Chondrocyte (in vitro differentiated cells): ENCODE measurements at regions not wholly inside any gene's neighbourhood (a gene's known extent, or its start where the extent isn't known, plus 50 kb on each side); places are given as distances from the start of the nearest gene placed in this dataset.

ENCODE experiments used
- DNase-seq: peaks from one replicate; pipeline ENCODE4 v3.0.0; 2021; ENCODE audit warnings: mixed read lengths, low spot score
- H3K27ac Mint-ChIP-seq: one replicate; pipeline ENCODE4 v1.8.0; 2021; ENCODE audit warnings: mild to moderate bottlenecking, moderate library complexity, mixed read lengths; ENCODE audit not compliant: unreplicated experiment
- H3K27me3 Mint-ChIP-seq: 2 replicates; pipeline ENCODE4 v1.8.0; 2021; ENCODE audit warnings: low read depth, mixed read lengths
- H3K36me3 Mint-ChIP-seq: 2 replicates; pipeline ENCODE4 v1.8.0; 2021; ENCODE audit warnings: low read depth, mixed read lengths
- H3K4me1 Mint-ChIP-seq: 2 replicates; pipeline ENCODE4 v1.8.0; 2021; ENCODE audit warnings: low read depth, mild to moderate bottlenecking, mixed read lengths
- H3K4me3 Mint-ChIP-seq: one replicate; pipeline ENCODE4 v1.8.0; 2021; ENCODE audit warnings: mild to moderate bottlenecking, moderate library complexity, mixed read lengths; ENCODE audit not compliant: unreplicated experiment
- H3K9me3 Mint-ChIP-seq: 2 replicates; pipeline ENCODE4 v1.8.0; 2021; ENCODE audit warnings: low read depth, mixed read lengths
- TF ChIP-seq, protein P1 (sequence below): fragments of 200-600 bp; sonication (generic); IDR thresholded peaks from 2 replicates; pipeline ENCODE4 v1.5.0; 2021; ENCODE audit warnings: antibody characterized with exemption, mild to moderate bottlenecking, moderate library complexity

GRCh38 chr1:212553676-212554075 is 54.9 kb upstream of the ATF3 start:
- DNase-seq, result no peak
- Mint-ChIP-seq H3K27me3 (peaks cover 6% of the 10 kb centered on the region), H3K36me3 (no peaks in the 10 kb centered on the region), H3K4me1 (peaks cover 5% of the 10 kb centered on the region), H3K9me3 (no peaks in the 10 kb centered on the region), H3K27ac (no peak overlapping the region), H3K4me3 (no peak overlapping the region)
- TF ChIP-seq, protein P1, sequence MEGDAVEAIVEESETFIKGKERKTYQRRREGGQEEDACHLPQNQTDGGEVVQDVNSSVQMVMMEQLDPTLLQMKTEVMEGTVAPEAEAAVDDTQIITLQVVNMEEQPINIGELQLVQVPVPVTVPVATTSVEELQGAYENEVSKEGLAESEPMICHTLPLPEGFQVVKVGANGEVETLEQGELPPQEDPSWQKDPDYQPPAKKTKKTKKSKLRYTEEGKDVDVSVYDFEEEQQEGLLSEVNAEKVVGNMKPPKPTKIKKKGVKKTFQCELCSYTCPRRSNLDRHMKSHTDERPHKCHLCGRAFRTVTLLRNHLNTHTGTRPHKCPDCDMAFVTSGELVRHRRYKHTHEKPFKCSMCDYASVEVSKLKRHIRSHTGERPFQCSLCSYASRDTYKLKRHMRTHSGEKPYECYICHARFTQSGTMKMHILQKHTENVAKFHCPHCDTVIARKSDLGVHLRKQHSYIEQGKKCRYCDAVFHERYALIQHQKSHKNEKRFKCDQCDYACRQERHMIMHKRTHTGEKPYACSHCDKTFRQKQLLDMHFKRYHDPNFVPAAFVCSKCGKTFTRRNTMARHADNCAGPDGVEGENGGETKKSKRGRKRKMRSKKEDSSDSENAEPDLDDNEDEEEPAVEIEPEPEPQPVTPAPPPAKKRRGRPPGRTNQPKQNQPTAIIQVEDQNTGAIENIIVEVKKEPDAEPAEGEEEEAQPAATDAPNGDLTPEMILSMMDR, result no peak

GRCh38 chr1:212554401-212554800 is 54.2 kb upstream of the ATF3 start:
- TF ChIP-seq, protein P1, result no peak

GRCh38 chr1:212555426-212555825 is 53.1 kb upstream of the ATF3 start:
- H3K4me3 Mint-ChIP-seq, result no peak overlapping the region
- TF ChIP-seq, protein P1, result no peak
- H3K36me3 Mint-ChIP-seq, result no peaks in the 10 kb centered on the region
- H3K27ac Mint-ChIP-seq, result no peak overlapping the region
- DNase-seq, result no peak
- H3K9me3 Mint-ChIP-seq, result no peaks in the 10 kb centered on the region
- H3K4me1 Mint-ChIP-seq, result peaks cover 14% of the 10 kb centered on the region
- peaks cover 3% of the 10 kb centered on the region for H3K27me3 Mint-ChIP-seq

More at GRCh38 chr1:212554401-212554800, 54.2 kb upstream of the ATF3 start:
- no peak for DNase-seq
- no peak overlapping the region for H3K27ac Mint-ChIP-seq
- no peak overlapping the region for H3K4me3 Mint-ChIP-seq
- peaks cover 5% of the 10 kb centered on the region for H3K27me3 Mint-ChIP-seq
- no peaks in the 10 kb centered on the region for H3K36me3 Mint-ChIP-seq
- peaks cover 9% of the 10 kb centered on the region for H3K4me1 Mint-ChIP-seq
- H3K9me3 Mint-ChIP-seq, result no peaks in the 10 kb centered on the region

GRCh38 chr1:212556822-212557549 is 51.6 kb upstream of the ATF3 start:
- TF ChIP-seq, protein P1, result no peak
- peaks cover 27% of the 10 kb centered on the region for H3K4me1 Mint-ChIP-seq
- H3K27ac Mint-ChIP-seq, result no peak overlapping the region
- H3K36me3 Mint-ChIP-seq, result no peaks in the 10 kb centered on the region
- no peaks in the 10 kb centered on the region for H3K27me3 Mint-ChIP-seq
- no peak overlapping the region for H3K4me3 Mint-ChIP-seq
- no peaks in the 10 kb centered on the region for H3K9me3 Mint-ChIP-seq
- DNase-seq, result no peak

DNA sequence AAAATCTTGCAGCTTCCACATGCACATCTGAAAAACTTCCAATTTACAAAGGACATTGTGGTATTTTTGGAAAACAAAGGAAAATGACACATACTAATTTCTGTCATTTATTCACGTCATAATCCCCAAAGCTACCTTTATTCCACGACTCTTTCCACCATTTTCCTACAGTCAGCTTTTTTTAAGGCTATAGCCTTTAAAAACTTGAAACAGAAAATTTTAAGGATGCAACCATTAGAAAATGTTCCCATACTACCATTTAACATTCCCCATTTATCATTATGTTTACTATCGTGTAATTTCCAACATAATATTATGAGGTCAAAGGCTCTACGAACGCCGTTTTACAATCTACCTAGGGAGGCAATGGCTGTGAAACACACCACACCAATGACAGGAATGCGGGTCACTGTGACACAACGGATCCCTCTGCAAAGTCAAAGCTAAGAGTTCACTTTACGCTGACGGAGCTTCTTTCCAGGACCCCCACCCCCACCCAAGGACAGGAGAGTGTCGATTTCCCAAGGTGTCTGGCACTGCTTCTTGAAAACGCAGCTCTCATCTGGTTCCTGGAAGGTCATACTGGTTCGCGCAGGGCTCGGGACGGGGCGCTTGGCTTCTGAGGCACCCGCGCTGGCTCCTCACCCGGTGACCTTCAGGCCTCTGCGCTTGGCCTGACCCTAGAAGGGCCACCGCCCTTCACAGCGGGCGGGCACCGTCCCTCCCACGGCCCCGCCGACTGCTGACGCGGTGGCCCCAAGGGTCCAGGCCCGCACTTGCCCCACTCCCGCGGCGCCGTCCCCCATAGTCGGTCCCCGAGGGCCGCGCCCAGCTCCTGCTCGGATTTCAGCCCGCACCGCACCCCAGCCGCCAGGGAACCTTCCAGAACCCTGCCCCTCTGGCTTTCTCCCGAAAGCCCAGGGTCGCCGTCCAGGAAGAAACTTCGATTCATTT is 50.5 kb upstream of the ATF3 start:
- TF ChIP-seq, protein P1, result peak; percentile 20
- H3K36me3 Mint-ChIP-seq, result no peaks in the 10 kb centered on the region
- DNase-seq, result no peak
- H3K9me3 Mint-ChIP-seq, result no peaks in the 10 kb centered on the region
- peaks cover 29% of the 10 kb centered on the region for H3K4me1 Mint-ChIP-seq
- H3K4me3 Mint-ChIP-seq, result peak overlapping the region; percentile 75
- H3K27ac Mint-ChIP-seq, result peak overlapping the region; percentile 90
- H3K27me3 Mint-ChIP-seq, result no peaks in the 10 kb centered on the region
